ENCODE measurements at regions not wholly inside any gene's neighbourhood (a gene's known extent, or its start where the extent isn't known, plus 50 kb on each side); places are given as distances from the start of the nearest gene placed in this dataset.
"Not testable (repeated sequence)": the region's sequence is repeated elsewhere in the genome, so short reads cannot be mapped to it uniquely, and the experiment has no call there.

DNA sequence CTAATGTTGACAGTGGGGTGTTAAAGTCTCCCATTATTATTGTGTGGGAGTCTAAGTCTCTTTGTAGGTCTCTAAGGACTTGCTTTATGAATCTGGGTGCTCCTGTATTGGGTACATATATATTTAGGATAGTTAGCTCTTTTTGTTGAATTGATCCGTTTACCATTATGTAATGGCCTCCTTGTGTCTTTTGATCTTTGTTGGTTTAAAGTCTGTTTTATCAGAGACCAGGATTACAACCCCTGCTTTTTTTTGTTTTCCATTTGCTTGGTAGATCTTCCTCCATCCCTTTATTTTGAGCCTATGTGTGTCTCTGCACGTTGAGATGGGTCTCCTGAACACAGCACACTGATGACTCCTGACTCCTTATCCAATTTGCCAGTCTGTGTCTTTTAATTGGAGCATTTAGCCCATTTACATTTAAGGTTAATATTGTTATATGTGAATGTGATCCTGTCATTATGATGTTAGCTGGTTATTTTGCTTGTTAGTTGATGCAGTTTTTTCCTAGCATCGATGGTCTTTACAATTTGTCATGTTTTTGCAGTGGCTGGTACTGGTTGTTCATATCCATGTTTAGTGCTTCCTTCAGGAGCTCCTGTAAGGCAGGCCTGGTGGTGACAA lies 188.9 kb downstream of the TTC6 start:
- TF ChIP-seq, protein P1, sequence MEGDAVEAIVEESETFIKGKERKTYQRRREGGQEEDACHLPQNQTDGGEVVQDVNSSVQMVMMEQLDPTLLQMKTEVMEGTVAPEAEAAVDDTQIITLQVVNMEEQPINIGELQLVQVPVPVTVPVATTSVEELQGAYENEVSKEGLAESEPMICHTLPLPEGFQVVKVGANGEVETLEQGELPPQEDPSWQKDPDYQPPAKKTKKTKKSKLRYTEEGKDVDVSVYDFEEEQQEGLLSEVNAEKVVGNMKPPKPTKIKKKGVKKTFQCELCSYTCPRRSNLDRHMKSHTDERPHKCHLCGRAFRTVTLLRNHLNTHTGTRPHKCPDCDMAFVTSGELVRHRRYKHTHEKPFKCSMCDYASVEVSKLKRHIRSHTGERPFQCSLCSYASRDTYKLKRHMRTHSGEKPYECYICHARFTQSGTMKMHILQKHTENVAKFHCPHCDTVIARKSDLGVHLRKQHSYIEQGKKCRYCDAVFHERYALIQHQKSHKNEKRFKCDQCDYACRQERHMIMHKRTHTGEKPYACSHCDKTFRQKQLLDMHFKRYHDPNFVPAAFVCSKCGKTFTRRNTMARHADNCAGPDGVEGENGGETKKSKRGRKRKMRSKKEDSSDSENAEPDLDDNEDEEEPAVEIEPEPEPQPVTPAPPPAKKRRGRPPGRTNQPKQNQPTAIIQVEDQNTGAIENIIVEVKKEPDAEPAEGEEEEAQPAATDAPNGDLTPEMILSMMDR (conservative IDR thresholded peaks at IDR 0.05; ENCODE audit: low read length) = not testable (repeated sequence)
- TF ChIP-seq EZH2phosphoT487 (IDR thresholded peaks at IDR 0.05; ENCODE audit: borderline replicate concordance) = not testable (repeated sequence)

Data from Loucy (cell line).